ENCODE measurements at regions not wholly inside any gene's neighbourhood (a gene's known extent, or its start where the extent isn't known, plus 50 kb on each side); places are given as distances from the start of the nearest gene placed in this dataset.

- no peak for FAIRE-seq
- no peak for TF ChIP-seq POU2F2 (IDR thresholded peaks at IDR 0.05; ENCODE audit: low read depth, low read length)
- TF ChIP-seq SPI1 (IDR thresholded peaks at IDR 0.05; ENCODE audit: low read depth, low read length): no peak
- TF ChIP-seq POLR2AphosphoS5 (IDR thresholded peaks at IDR 0.05; ENCODE audit: low read depth, low read length): no peak
- TF ChIP-seq TAF1 (IDR thresholded peaks at IDR 0.05; ENCODE audit: low read depth, low read length): no peak
- no peak for TF ChIP-seq PAX5 (IDR thresholded peaks at IDR 0.05; ENCODE audit: insufficient read depth, low read length, severe bottlenecking)
- TF ChIP-seq POLR2A (IDR thresholded peaks at IDR 0.05; ENCODE audit: low read depth, low read length): no peak
These were observed 185.6 kb upstream of the CIBAR2 start for GRCh38 chr16:85297881-85298280.

DNA sequence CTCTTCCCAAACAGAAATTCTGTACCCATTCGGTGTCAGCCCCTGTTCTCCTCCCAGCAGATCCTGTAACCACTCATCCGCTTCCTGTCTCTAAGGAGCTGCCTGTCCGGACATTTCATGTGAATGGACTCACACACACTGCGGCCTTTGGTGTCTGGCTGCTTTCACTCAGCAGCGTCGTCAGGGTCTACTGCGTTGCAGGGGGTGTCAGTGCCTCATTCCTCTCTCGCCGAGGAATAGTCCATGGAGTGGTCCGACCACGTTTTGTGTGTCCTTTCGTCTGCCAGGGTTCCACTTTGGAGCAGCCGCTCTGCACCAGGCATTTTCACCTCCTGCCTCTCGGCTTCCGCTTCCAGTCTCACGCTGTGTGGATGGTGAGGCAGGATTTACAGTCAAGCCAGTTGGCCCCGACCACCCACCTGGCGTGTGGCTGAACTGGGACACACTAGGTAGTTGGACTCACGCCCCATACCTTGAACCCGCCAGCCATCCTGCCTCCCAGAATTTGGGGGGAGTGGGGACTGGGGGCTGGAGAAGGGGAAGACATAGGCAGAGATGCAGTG, 188.2 kb upstream of the CIBAR2 start:
- DNase-seq (ENCODE audit: insufficient read length, low spot score) (no peak), FAIRE-seq (no peak)
- no peak for TF ChIP-seq PAX5 (IDR thresholded peaks at IDR 0.05; ENCODE audit: insufficient read depth, low read length, severe bottlenecking)
- no peak for TF ChIP-seq SPI1 (IDR thresholded peaks at IDR 0.05; ENCODE audit: low read depth, low read length)
- TF ChIP-seq POLR2A (IDR thresholded peaks at IDR 0.05; ENCODE audit: low read depth, low read length): no peak
- no peak for TF ChIP-seq POLR2AphosphoS5 (IDR thresholded peaks at IDR 0.05; ENCODE audit: low read depth, low read length)
- no peak for TF ChIP-seq TAF1 (IDR thresholded peaks at IDR 0.05; ENCODE audit: low read depth, low read length)
- TF ChIP-seq POU2F2 (IDR thresholded peaks at IDR 0.05; ENCODE audit: low read depth, low read length): no peak

More at GRCh38 chr16:85297881-85298280, 185.6 kb upstream of the CIBAR2 start:
- no peak for DNase-seq (ENCODE audit: insufficient read length, low spot score)

- TF ChIP-seq POLR2AphosphoS5 (IDR thresholded peaks at IDR 0.05; ENCODE audit: low read depth, low read length) (no peak), TAF1 (IDR thresholded peaks at IDR 0.05; ENCODE audit: low read depth, low read length) (no peak), POU2F2 (IDR thresholded peaks at IDR 0.05; ENCODE audit: low read depth, low read length) (no peak), SPI1 (IDR thresholded peaks at IDR 0.05; ENCODE audit: low read depth, low read length) (no peak), PAX5 (IDR thresholded peaks at IDR 0.05; ENCODE audit: insufficient read depth, low read length, severe bottlenecking) (no peak), POLR2A (IDR thresholded peaks at IDR 0.05; ENCODE audit: low read depth, low read length) (no peak)
- DNase-seq (ENCODE audit: insufficient read length, low spot score) (no peak), FAIRE-seq (no peak)
These were observed 189.0 kb upstream of the CIBAR2 start for GRCh38 chr16:85301231-85301630.

DNA sequence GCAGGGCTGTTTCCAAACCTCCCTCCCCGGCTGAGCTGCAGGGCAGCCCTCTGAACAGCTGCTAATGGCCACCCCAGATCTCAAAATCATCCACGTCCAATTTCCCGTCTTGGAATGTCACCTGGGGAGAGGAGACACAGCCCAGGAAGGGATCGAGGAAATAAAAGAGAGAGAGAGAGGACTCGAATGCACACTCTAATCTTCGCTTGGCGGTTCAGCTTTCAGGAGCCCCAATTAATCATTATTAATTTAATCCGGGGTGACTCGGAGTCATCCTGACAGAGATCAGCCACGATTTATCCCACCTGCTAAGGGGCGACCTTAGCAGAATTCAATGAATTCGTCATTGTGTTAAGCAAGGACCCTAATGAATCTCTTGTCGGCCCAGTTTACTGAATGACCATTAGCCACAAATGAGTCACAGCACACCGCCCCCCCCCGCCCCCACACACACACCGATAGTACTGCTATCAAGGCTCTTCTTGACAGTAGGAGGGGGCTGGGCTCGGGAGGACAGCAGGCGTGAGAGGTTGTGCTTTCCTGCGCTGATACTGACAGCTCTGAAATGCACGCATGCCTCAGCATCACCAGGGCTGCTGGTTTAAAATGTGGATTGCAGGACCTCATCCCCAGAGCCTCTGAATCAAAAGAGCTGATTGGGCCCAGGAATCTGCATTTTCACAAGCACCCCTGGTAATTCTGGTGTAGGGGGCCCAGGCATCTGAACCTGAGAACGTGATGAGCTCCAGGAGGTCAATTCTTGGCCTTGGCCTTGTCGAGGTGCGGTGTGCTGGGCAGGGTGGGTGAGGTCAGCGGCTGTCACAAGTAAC, 190.0 kb upstream of the CIBAR2 start:
- DNase-seq (ENCODE audit: insufficient read length, low spot score) (no peak), FAIRE-seq (no peak)
- TF ChIP-seq POLR2AphosphoS5 (IDR thresholded peaks at IDR 0.05; ENCODE audit: low read depth, low read length): no peak
- no peak for TF ChIP-seq PAX5 (IDR thresholded peaks at IDR 0.05; ENCODE audit: insufficient read depth, low read length, severe bottlenecking)
- no peak for TF ChIP-seq POLR2A (IDR thresholded peaks at IDR 0.05; ENCODE audit: low read depth, low read length)

GRCh38 chr16:85302848-85303353, 190.6 kb upstream of the CIBAR2 start:
- DNase-seq (ENCODE audit: insufficient read length, low spot score) (no peak), FAIRE-seq (no peak)
- TF ChIP-seq POLR2AphosphoS5 (IDR thresholded peaks at IDR 0.05; ENCODE audit: low read depth, low read length) (no peak), PAX5 (IDR thresholded peaks at IDR 0.05; ENCODE audit: insufficient read depth, low read length, severe bottlenecking) (no peak), POU2F2 (IDR thresholded peaks at IDR 0.05; ENCODE audit: low read depth, low read length) (no peak), SPI1 (IDR thresholded peaks at IDR 0.05; ENCODE audit: low read depth, low read length) (no peak), POLR2A (IDR thresholded peaks at IDR 0.05; ENCODE audit: low read depth, low read length) (no peak), TAF1 (IDR thresholded peaks at IDR 0.05; ENCODE audit: low read depth, low read length) (no peak)

GRCh38 chr16:85303354-85303883, 191.1 kb upstream of the CIBAR2 start:
- no peak for TF ChIP-seq POLR2AphosphoS5 (IDR thresholded peaks at IDR 0.05; ENCODE audit: low read depth, low read length)
- no peak for TF ChIP-seq TAF1 (IDR thresholded peaks at IDR 0.05; ENCODE audit: low read depth, low read length)
- TF ChIP-seq POU2F2 (IDR thresholded peaks at IDR 0.05; ENCODE audit: low read depth, low read length): no peak
- no peak for TF ChIP-seq PAX5 (IDR thresholded peaks at IDR 0.05; ENCODE audit: insufficient read depth, low read length, severe bottlenecking)
- TF ChIP-seq POLR2A (IDR thresholded peaks at IDR 0.05; ENCODE audit: low read depth, low read length): no peak
- TF ChIP-seq SPI1 (IDR thresholded peaks at IDR 0.05; ENCODE audit: low read depth, low read length): no peak
- DNase-seq (ENCODE audit: insufficient read length, low spot score): peak; percentile 88
- FAIRE-seq: no peak

DNA sequence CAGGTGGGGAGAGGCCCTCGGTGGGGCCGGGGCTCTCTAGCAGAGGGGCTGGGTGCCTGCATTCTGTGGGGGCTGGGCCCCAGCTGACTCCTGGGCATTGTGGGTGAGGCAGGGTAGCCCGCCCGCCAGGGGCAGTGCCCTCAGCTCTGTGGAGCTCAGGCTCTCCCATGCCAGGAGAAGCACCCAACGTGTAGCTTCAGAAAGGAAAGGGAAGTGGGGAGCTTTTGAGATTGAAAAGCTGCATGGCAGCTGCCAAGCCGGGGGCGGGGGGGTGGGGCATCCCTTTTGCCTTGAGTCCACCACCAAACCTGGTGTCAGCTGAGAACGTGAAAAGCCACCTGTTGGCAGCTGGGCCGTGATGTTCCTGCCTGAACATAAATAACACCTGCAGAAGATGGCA, 192.1 kb upstream of the CIBAR2 start:
- TF ChIP-seq POLR2AphosphoS5 (IDR thresholded peaks at IDR 0.05; ENCODE audit: low read depth, low read length) (no peak), POLR2A (IDR thresholded peaks at IDR 0.05; ENCODE audit: low read depth, low read length) (no peak), PAX5 (IDR thresholded peaks at IDR 0.05; ENCODE audit: insufficient read depth, low read length, severe bottlenecking) (no peak), TAF1 (IDR thresholded peaks at IDR 0.05; ENCODE audit: low read depth, low read length) (no peak), POU2F2 (IDR thresholded peaks at IDR 0.05; ENCODE audit: low read depth, low read length) (no peak), SPI1 (IDR thresholded peaks at IDR 0.05; ENCODE audit: low read depth, low read length) (no peak)
- DNase-seq (ENCODE audit: insufficient read length, low spot score): no peak
- no peak for FAIRE-seq

- FAIRE-seq (peak; percentile 85), DNase-seq (ENCODE audit: insufficient read length, low spot score) (peak; percentile 77)
- peak; percentile 65; the same call in 1 of the 2 replicates for TF ChIP-seq SPI1 (IDR thresholded peaks at IDR 0.05; ENCODE audit: low read depth, low read length)
- TF ChIP-seq POLR2A (IDR thresholded peaks at IDR 0.05; ENCODE audit: low read depth, low read length): no peak
These were observed 194.0 kb upstream of the CIBAR2 start for GRCh38 chr16:85306071-85306792.

Measured in GM12891 (cell line).